Bronchial epithelial cell (primary cell): ENCODE measurements at regions not wholly inside any gene's neighbourhood (a gene's known extent, or its start where the extent isn't known, plus 50 kb on each side); places are given as distances from the start of the nearest gene placed in this dataset.
A peak's percentile ranks its signal among the peaks of the same experiment; 100 is the strongest.
"Not testable (repeated sequence)": the region's sequence is repeated elsewhere in the genome, so short reads cannot be mapped to it uniquely, and the experiment has no call there.

Experiments
- DNase-seq: peaks from one replicate; pipeline ENCODE4 v3.0.0-alpha.2; 2010; ENCODE audit warnings: low read depth
- FAIRE-seq: peaks from 2 replicates; lab custom pipeline; 2011; peaks lifted over from hg19 to GRCh38; lab: Jason Lieb, UNC
- H3K27me3 ChIP-seq: 2 replicates; pipeline ENCODE4 v1.5.1; 2011; ENCODE audit warnings: low read length; ENCODE audit not compliant: control insufficient read depth, insufficient read depth
- H3K36me3 ChIP-seq: 2 replicates; pipeline ENCODE4 v1.5.1; 2011; ENCODE audit warnings: low read length; ENCODE audit not compliant: control insufficient read depth, insufficient read depth
- H3K4me3 ChIP-seq: 2 replicates; pipeline ENCODE4 v1.5.1; 2011; ENCODE audit warnings: mild to moderate bottlenecking, low read depth, low read length, control low read depth
- CTCF ChIP-seq: IDR thresholded peaks from 2 replicates; pipeline ENCODE4 v1.5.1; 2011; ENCODE audit warnings: mild to moderate bottlenecking, moderate library complexity, low read length, control low read depth, inconsistent platforms; ENCODE audit not compliant: insufficient read depth, severe bottlenecking

- DNase-seq (no peak), FAIRE-seq (no peak)
- TF ChIP-seq CTCF: no peak
- no peaks in the 10 kb centered on the region for H3K36me3 ChIP-seq
- H3K27me3 ChIP-seq: peaks cover 10% of the 10 kb centered on the region
- H3K4me3 ChIP-seq: no peak overlapping the region
These were observed 128.2 kb upstream of the HAND1 start for GRCh38 chr5:154606246-154606645.

- FAIRE-seq (no peak), DNase-seq (peak; percentile 44)
- no peak for TF ChIP-seq CTCF
- no peak overlapping the region for H3K4me3 ChIP-seq
- no peaks in the 10 kb centered on the region for H3K36me3 ChIP-seq
- H3K27me3 ChIP-seq: no peaks in the 10 kb centered on the region
These were observed 126.1 kb upstream of the HAND1 start for GRCh38 chr5:154603953-154604679.

GRCh38 chr5:154603485-154603884 is 125.5 kb upstream of the HAND1 start:
- DNase-seq (no peak), FAIRE-seq (no peak)
- Histone ChIP-seq H3K4me3 (no peak overlapping the region), H3K36me3 (no peaks in the 10 kb centered on the region), H3K27me3 (no peaks in the 10 kb centered on the region)
- no peak for TF ChIP-seq CTCF

GRCh38 chr5:154603011-154603410 is 125.0 kb upstream of the HAND1 start:
- no peak for TF ChIP-seq CTCF
- Histone ChIP-seq H3K27me3 (no peaks in the 10 kb centered on the region), H3K4me3 (no peak overlapping the region), H3K36me3 (no peaks in the 10 kb centered on the region)
- no peak for DNase-seq
- no peak for FAIRE-seq

GRCh38 chr5:154601014-154601413 is 123.0 kb upstream of the HAND1 start:
- no peak overlapping the region for H3K4me3 ChIP-seq
- FAIRE-seq: no peak
- TF ChIP-seq CTCF: no peak

GRCh38 chr5:154598021-154598420 is 120.0 kb upstream of the HAND1 start:
- no peak for FAIRE-seq
- H3K4me3 ChIP-seq: no peak overlapping the region

More at GRCh38 chr5:154601014-154601413, 123.0 kb upstream of the HAND1 start:
- Histone ChIP-seq H3K27me3 (no peaks in the 10 kb centered on the region), H3K36me3 (no peaks in the 10 kb centered on the region)
- DNase-seq: no peak

GRCh38 chr5:154596844-154597243 is 118.8 kb upstream of the HAND1 start:
- not testable (repeated sequence) for DNase-seq, H3K27me3 ChIP-seq, H3K4me3 ChIP-seq, FAIRE-seq, H3K36me3 ChIP-seq

More at GRCh38 chr5:154598021-154598420, 120.0 kb upstream of the HAND1 start:
- no peak for DNase-seq
- H3K27me3 ChIP-seq: no peaks in the 10 kb centered on the region
- no peaks in the 10 kb centered on the region for H3K36me3 ChIP-seq
- no peak for TF ChIP-seq CTCF
